Hematopoietic multipotent progenitor cell treated with erythropoietin and hydrocortisone succinate and interleukin-3 and kit ligand, for 8 days (in vitro differentiated cells): ENCODE measurements at regions not wholly inside any gene's neighbourhood (a gene's known extent, or its start where the extent isn't known, plus 50 kb on each side); places are given as distances from the start of the nearest gene placed in this dataset.
"Not testable (repeated sequence)": the region's sequence is repeated elsewhere in the genome, so short reads cannot be mapped to it uniquely, and the experiment has no call there.

Experiments used
- DNase-seq: peaks from one replicate; pipeline ENCODE4 v3.0.0-alpha.2; 2015

GRCh38 chr13:110044551-110045111 lies 258.2 kb upstream of the IRS2 start:
- no peak for DNase-seq

GRCh38 chr13:110042253-110042950 lies 256.0 kb upstream of the IRS2 start:
- DNase-seq, result no peak

GRCh38 chr13:110041638-110042037 lies 255.3 kb upstream of the IRS2 start:
- DNase-seq, result not testable (repeated sequence)

GRCh38 chr13:110037925-110038573 lies 251.7 kb upstream of the IRS2 start:
- no peak for DNase-seq

DNA sequence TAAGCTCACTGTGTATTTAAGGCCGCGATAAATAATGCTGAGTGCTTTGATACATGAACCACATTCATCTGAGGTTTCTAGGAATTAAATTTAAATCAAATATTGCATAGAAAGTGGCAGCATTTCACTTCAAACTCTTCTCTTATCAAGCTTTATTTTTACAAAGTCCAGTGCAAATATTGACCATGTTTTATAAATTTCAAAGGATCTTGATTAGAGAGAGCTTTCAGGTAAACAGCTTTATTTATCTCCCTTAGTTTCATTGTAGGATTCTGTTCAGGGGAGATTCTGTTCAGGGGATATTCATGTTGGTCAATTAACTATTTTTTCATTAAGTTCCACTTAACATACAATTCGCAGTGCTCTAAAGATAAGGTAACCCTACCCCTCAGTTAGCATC lies 249.7 kb upstream of the IRS2 start:
- no peak for DNase-seq

- DNase-seq, result no peak
These were observed 247.7 kb upstream of the IRS2 start for GRCh38 chr13:110034031-110034549.

DNA sequence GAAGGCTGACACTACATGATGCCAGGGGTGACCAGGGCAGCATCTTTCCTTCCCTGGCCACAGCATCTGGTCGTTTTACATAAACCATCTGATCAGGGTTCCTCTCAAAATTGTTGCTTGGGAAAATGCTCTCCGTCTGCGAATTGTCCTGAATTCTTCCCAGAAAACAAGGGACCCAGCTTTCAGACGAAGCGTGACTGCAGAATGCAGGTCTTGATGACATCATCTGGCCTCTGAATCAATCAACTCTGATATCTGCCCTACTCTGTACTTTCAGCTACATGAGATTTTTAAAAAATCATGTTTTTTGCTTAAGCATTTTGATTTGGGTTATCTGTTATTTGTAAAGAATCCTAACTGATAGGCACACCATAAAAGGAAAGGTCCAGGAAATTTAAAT lies 246.6 kb upstream of the IRS2 start:
- DNase-seq, result no peak

DNA sequence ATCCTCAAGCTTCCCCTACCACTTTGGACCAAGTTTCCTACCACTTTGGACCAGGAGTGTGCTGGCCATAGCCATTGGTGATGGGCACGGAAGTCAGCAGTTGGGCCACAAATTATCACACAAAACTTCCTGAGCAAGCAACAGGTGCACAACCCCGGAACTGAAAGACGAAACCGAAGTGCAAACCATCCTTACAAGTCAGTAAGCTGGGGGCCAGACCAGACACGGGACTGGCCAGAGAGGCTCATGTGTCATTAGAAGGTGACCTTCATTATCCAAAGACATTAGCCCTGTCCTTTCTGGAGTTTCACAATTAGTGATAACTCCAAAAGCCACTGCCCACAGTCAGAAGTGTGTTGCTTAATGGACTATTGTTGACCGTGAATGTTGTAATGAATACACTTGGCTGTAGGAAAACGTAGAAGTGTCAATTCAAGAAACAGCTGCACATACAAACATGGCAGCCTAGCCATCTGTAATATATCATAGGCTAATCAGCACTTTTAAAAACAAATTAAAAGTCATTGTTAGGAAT lies 244.1 kb upstream of the IRS2 start:
- DNase-seq, result no peak

- DNase-seq, result no peak
These were observed 242.6 kb upstream of the IRS2 start for GRCh38 chr13:110028838-110029621.

- no peak for DNase-seq
These were observed 241.9 kb upstream of the IRS2 start for GRCh38 chr13:110028311-110028710.

DNA sequence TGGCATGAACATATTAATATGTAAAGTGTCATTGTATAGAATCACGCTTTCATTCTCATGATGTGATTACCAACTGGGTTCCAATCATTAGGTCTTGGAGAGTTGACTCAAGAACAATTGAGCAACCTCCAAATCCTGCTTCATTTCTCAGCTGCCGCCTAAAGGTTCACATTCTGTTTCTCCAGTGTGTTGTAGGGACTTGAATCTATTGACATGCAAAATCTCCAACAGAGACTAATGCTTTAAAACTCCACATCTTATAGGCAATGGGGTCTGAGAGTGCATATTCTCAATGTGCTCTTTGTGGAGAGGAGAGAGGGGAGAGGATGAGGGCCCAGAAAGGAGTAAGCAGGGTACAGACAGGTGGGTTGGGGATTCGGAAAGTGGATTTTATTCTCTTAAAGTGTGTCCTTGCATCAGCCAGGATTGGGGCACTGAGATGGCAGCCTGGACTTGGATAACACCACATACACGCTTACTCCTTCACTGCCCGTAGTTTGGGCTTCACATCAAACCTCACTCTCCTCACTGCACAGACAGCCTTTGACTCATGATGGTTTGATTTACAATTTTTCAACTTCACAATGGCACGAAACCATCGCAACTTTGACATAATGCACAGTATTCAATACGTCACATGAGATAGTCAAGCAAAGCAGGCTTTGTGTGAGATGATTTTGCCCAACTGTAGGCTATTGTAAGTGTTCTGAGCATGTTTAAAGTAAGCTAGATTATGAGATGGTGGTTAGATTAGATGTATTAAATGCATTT lies 241.3 kb upstream of the IRS2 start:
- DNase-seq, result no peak

DNA sequence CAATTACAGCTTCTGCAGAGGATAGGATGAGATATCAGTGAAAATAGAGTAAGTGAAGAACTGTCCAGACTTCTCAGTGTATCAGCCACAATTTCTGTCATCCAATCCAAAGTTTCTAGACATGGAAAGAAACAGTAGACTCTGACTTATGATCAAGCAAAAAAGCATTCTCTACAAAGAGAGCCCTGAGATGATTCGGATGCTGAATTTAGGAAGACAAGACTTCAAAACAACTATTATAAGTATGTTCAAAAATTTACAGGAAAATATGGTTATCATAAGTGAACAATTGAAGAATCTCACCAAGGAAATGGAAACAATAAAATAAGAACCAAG lies 238.2 kb upstream of the IRS2 start:
- DNase-seq, result no peak

DNA sequence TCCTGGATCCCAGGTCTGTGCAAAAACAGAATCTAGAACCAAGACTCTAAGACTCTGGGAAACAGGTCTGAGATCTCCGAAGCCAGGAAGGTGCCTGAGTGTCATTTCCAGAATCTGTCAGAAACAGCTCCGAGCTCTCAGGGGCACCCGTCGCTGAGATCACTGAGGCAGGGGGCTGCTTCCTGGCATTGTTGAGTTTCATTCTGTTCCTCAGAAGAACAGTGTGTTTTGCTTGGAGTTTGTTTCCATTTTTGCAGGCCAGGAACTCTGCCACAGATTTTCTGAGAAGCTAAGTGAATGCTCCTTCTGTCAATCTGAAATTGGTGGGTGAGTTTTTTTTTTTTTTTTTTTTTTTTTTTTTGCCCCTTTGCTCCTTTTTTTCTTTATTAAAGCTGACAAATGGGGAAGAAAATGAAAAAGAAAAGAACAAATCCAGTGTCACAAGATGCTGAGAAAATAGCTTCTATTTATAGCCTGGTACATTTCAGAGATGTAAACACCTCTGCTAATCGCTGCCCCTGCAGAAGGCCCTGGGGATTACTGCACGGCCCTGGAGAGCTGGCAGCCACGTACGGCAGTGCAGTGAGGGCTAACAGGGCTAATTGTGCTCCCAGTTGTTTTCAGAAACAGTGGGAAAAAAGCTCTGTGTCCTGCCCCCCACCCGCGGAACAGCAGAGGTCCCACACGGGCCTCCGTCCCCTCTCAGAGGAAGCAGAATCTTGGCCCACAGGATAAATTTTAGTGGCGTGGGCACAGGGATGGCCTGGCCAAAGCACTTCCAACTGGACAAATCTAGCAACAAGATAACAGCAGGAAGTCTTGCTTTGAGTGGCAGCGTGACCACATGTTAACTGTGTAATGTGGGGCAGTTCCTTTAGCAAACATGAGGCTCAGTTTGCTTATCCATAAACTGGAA lies 237.6 kb upstream of the IRS2 start:
- no peak for DNase-seq

GRCh38 chr13:110018009-110018408 lies 231.6 kb upstream of the IRS2 start:
- DNase-seq, result no peak

DNA sequence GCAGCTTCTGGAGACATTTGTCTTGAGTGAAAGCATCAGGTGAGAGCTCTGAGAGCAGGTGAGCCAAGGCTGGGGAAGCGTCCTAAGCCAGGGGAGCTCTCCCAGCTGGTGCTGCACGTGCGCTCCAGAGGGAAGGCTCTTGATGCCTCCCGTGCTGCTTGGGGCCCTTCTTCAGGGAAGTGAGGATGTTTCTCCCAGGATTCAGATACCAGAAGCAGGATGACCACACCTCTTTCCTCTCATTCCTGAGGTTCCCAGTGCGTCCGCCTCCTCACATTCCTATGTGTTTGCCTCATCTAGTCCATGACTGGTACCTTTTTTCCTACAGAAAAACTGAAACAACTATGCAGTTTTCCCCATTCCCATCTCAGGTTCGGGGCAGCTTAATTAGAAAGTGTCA lies 231.0 kb upstream of the IRS2 start:
- no peak for DNase-seq

- no peak for DNase-seq
These were observed 228.9 kb upstream of the IRS2 start for GRCh38 chr13:110015253-110015652.

DNA sequence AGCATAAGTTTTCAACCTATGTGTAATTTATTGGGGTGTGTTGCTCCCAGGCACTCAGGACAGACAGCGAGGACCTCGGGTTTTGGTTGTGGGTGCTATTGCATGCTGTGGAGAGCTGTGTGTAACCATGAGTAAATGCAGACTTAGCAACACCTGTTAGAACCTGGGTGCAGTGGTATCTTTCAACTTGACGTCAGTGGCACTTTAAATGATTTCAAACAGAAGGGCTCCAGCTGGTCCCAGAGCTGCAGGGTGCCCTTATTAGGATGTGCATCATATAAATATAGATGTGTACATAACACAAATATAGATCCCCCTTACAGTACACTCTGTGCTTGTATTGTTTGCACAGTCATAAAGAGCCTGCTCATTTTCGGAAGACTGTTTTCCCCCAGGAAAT lies 228.3 kb upstream of the IRS2 start:
- DNase-seq, result no peak

- no peak for DNase-seq
These were observed 225.8 kb upstream of the IRS2 start for GRCh38 chr13:110012102-110012739.

DNA sequence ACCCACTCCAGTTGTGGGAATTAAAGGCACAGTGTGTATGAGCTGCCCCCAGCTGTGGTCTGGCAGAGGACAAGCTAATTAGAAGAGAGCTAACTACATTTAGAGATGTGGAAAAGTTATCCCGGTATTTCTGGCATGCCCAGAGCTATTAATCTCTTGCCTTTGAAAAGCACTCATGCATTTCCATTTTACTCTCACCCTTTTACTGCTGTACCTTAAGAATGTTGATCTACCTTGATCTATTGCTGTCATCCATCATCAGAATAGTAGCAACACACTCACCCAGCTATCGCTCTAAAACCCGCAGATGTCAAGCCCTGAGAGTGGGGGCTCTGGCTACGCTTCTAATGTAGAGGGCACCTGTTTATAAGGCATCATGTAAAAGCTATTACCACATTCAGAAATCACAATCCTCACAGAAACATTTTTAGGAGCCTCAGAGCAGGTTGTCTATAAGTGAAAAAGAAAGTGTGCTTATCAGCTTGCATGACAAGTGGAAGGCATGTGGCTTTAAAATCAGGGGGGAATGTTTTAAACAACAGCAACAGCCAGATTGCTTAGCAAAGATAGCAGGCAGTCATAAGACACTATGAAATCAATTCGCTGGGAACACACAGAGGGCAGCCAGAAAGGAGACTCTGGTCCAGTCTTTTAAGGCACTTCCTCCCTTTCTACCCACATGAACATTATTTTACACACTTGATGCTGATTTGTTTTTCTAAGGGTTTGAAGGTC lies 224.2 kb upstream of the IRS2 start:
- DNase-seq, result no peak

DNA sequence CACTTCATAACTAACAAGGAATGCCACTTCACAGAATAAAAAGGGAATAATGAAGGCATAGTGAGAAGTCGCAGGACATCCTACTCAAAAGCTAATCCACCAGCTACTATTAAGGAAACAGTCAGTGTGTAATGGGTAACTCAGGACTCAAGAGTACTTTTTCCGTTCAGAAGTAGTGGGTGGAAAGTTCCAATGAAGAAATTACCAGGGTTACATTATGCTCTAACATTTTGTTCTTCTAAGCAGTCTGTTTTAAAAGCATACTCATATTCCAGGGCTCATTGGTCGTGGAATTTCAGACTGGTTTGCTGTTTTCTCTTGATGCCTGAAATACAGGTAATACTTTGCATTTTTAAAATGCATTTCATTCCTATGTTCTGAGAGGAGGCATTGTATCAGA lies 222.4 kb upstream of the IRS2 start:
- DNase-seq, result no peak
